GM12878 (cell line): ENCODE measurements at regions not wholly inside any gene's neighbourhood (a gene's known extent, or its start where the extent isn't known, plus 50 kb on each side); places are given as distances from the start of the nearest gene placed in this dataset.

Experiments used
- ATF3 ChIP-seq: IDR thresholded peaks from 2 replicates; pipeline ENCODE4 v1.6.1; 2011; ENCODE audit warnings: low read depth, mild to moderate bottlenecking, low read length, moderate library complexity, borderline replicate concordance; ENCODE audit errors: extremely low read depth
- CTCF ChIP-seq, 3 experiments: IDR thresholded peaks in 2 of 3; conservative IDR thresholded peaks in 1 of 3; 2 replicates each; pipeline ENCODE4 v1.5.1; 2011; ENCODE audit warnings: low read depth in 3 of 3, low read length in 3 of 3, mild to moderate bottlenecking in 3 of 3, control low read depth in 2 of 3, moderate library complexity in 2 of 3, inconsistent platforms in 1 of 3, mixed read lengths in 1 of 3; ENCODE audit not compliant: control insufficient read depth in 2 of 3, insufficient read depth in 1 of 3; ENCODE audit errors: extremely low read depth in 1 of 3
- EZH2 ChIP-seq: IDR thresholded peaks from 2 replicates; pipeline ENCODE4 v1.6.1; 2012; ENCODE audit warnings: low read depth, mild to moderate bottlenecking, control low read depth, inconsistent platforms, low read length, borderline replicate concordance; ENCODE audit not compliant: control insufficient read depth
- FOXM1 ChIP-seq: IDR thresholded peaks from 2 replicates; pipeline ENCODE4 v1.6.1; 2012; ENCODE audit warnings: low read depth, mild to moderate bottlenecking, inconsistent platforms, low read length, moderate library complexity
- MTA2 ChIP-seq: fragments of 450-650 bp; IDR thresholded peaks from 2 replicates; pipeline ENCODE4 v1.6.1; 2016; ENCODE audit warnings: low read depth, mild to moderate bottlenecking, moderate library complexity
- NRF1 ChIP-seq: conservative IDR thresholded peaks from 2 replicates; pipeline ENCODE4 v1.6.1; 2011; ENCODE audit warnings: mild to moderate bottlenecking, low read depth, low read length, improper control_type of control experiment
- RFX5 ChIP-seq: IDR thresholded peaks from 2 replicates; pipeline ENCODE4 v1.6.1; 2011; ENCODE audit warnings: low read depth, low read length, improper control_type of control experiment
- TARDBP ChIP-seq: IDR thresholded peaks from 2 replicates; pipeline ENCODE4 v1.6.1; 2016; ENCODE audit warnings: borderline replicate concordance

GRCh38 chr4:13762130-13762529 lies 134.6 kb upstream of the BOD1L1 start:
- TF ChIP-seq TARDBP = no peak
- no peak for TF ChIP-seq FOXM1
- TF ChIP-seq NRF1 = no peak
- TF ChIP-seq ATF3 = no peak
- no peak for TF ChIP-seq RFX5
- TF ChIP-seq EZH2 = no peak
- TF ChIP-seq CTCF (IDR thresholded peaks at IDR 0.05 in 2 of 3, conservative IDR thresholded peaks at IDR 0.05 in 1 of 3; ENCODE audit: control insufficient read depth in 2 of 3, extremely low read depth in 1 of 3, insufficient read depth in 1 of 3, low read depth in 3 of 3, low read length in 3 of 3) = no peak
- no peak for TF ChIP-seq MTA2
